ENCODE measurements at regions not wholly inside any gene's neighbourhood (a gene's known extent, or its start where the extent isn't known, plus 50 kb on each side); places are given as distances from the start of the nearest gene placed in this dataset.

GRCh38 chr9:81174023-81174422 is 515.3 kb downstream of the TLE1 start:
- no peaks in the 10 kb centered on the region for H3K9me3 ChIP-seq (ENCODE audit: control insufficient read depth, low read depth, low read length)
- no peaks in the 10 kb centered on the region for H3K9me1 ChIP-seq (ENCODE audit: control insufficient read depth, extremely low read depth, insufficient read depth, low read length)
- no peaks in the 10 kb centered on the region for H3K79me2 ChIP-seq (ENCODE audit: control insufficient read depth, insufficient read depth, low read length)
- H3K4me2 ChIP-seq (ENCODE audit: control insufficient read depth, extremely low read depth, insufficient read depth, low read depth, low read length), result no peak overlapping the region
- H4K20me1 ChIP-seq (ENCODE audit: control insufficient read depth, extremely low read depth, insufficient read depth, low read length), result no peaks in the 10 kb centered on the region
- no peaks in the 10 kb centered on the region for H3K36me3 ChIP-seq (ENCODE audit: control insufficient read depth in 2 of 2, extremely low read depth in 1 of 2, insufficient read depth in 2 of 2, low read length in 2 of 2)
- no peak overlapping the region for H3K4me3 ChIP-seq (ENCODE audit: control insufficient read depth in 2 of 3, extremely low read depth in 1 of 3, insufficient read depth in 2 of 3, low read depth in 1 of 3, low read length in 3 of 3)
- H3K9ac ChIP-seq (ENCODE audit: control insufficient read depth, extremely low read depth, insufficient read depth, low read length), result no peak overlapping the region
- H3K4me1 ChIP-seq (ENCODE audit: control insufficient read depth, extremely low read depth, insufficient read depth, low read length), result no peaks in the 10 kb centered on the region
- FAIRE-seq (no peak), DNase-seq (ENCODE audit: low read depth, low spot score) (no peak)
- TF ChIP-seq CTCF (optimal IDR thresholded peaks at IDR 0.05 in 1 of 3, IDR thresholded peaks at IDR 0.05 in 1 of 3, conservative IDR thresholded peaks at IDR 0.05 in 1 of 3; ENCODE audit: extremely low read depth in 1 of 3, insufficient read depth in 2 of 3, low read length in 3 of 3), result peak in 2 of 3 experiments; percentile 4 to 24
- no peak for TF ChIP-seq EZH2 (IDR thresholded peaks at IDR 0.05; ENCODE audit: low read length)
- dilution Hi-C loops (cut with MboI; ENCODE audit: extremely low pct_ligation_motif_present, low sequenced_read_pairs), result no loop called here
- H3K27ac ChIP-seq (ENCODE audit: control insufficient read depth, insufficient read depth, low read length), result no peak overlapping the region
- no peaks in the 10 kb centered on the region for H3K27me3 ChIP-seq (ENCODE audit: control insufficient read depth, extremely low read depth, insufficient read depth, low read length)
- no peak overlapping the region for H2AFZ ChIP-seq (ENCODE audit: control insufficient read depth, low read length)

- FAIRE-seq, result no peak
These were observed 517.7 kb downstream of the TLE1 start for GRCh38 chr9:81171689-81172088.

GRCh38 chr9:81162361-81162760 is 527.0 kb downstream of the TLE1 start:
- Histone ChIP-seq H3K9me1 (ENCODE audit: control insufficient read depth, extremely low read depth, insufficient read depth, low read length) (no peaks in the 10 kb centered on the region), H3K36me3 (ENCODE audit: control insufficient read depth in 2 of 2, extremely low read depth in 1 of 2, insufficient read depth in 2 of 2, low read length in 2 of 2) (no peaks in the 10 kb centered on the region), H3K4me2 (ENCODE audit: control insufficient read depth, extremely low read depth, insufficient read depth, low read depth, low read length) (no peak overlapping the region), H3K79me2 (ENCODE audit: control insufficient read depth, insufficient read depth, low read length) (no peaks in the 10 kb centered on the region), H3K27ac (ENCODE audit: control insufficient read depth, insufficient read depth, low read length) (no peak overlapping the region), H3K27me3 (ENCODE audit: control insufficient read depth, extremely low read depth, insufficient read depth, low read length) (no peaks in the 10 kb centered on the region), H3K4me3 (ENCODE audit: control insufficient read depth in 2 of 3, extremely low read depth in 1 of 3, insufficient read depth in 2 of 3, low read depth in 1 of 3, low read length in 3 of 3) (no peak overlapping the region), H2AFZ (ENCODE audit: control insufficient read depth, low read length) (no peak overlapping the region), H3K4me1 (ENCODE audit: control insufficient read depth, extremely low read depth, insufficient read depth, low read length) (no peaks in the 10 kb centered on the region), H3K9me3 (ENCODE audit: control insufficient read depth, low read depth, low read length) (no peaks in the 10 kb centered on the region), H3K9ac (ENCODE audit: control insufficient read depth, extremely low read depth, insufficient read depth, low read length) (no peak overlapping the region), H4K20me1 (ENCODE audit: control insufficient read depth, extremely low read depth, insufficient read depth, low read length) (no peaks in the 10 kb centered on the region)
- dilution Hi-C loops (cut with MboI; ENCODE audit: extremely low pct_ligation_motif_present, low sequenced_read_pairs), result no loop called here
- no peak for FAIRE-seq
- TF ChIP-seq CTCF (optimal IDR thresholded peaks at IDR 0.05 in 1 of 3, IDR thresholded peaks at IDR 0.05 in 1 of 3, conservative IDR thresholded peaks at IDR 0.05 in 1 of 3; ENCODE audit: extremely low read depth in 1 of 3, insufficient read depth in 2 of 3, low read length in 3 of 3) (no peak), EZH2 (IDR thresholded peaks at IDR 0.05; ENCODE audit: low read length) (no peak)
- DNase-seq (ENCODE audit: low read depth, low spot score), result no peak

More at GRCh38 chr9:81171689-81172088, 517.7 kb downstream of the TLE1 start:
- H3K36me3 ChIP-seq (ENCODE audit: control insufficient read depth in 2 of 2, extremely low read depth in 1 of 2, insufficient read depth in 2 of 2, low read length in 2 of 2), result no peaks in the 10 kb centered on the region
- no peaks in the 10 kb centered on the region for H3K9me1 ChIP-seq (ENCODE audit: control insufficient read depth, extremely low read depth, insufficient read depth, low read length)
- H3K79me2 ChIP-seq (ENCODE audit: control insufficient read depth, insufficient read depth, low read length), result no peaks in the 10 kb centered on the region
- H3K27ac ChIP-seq (ENCODE audit: control insufficient read depth, insufficient read depth, low read length), result no peak overlapping the region
- H4K20me1 ChIP-seq (ENCODE audit: control insufficient read depth, extremely low read depth, insufficient read depth, low read length), result no peaks in the 10 kb centered on the region
- H3K27me3 ChIP-seq (ENCODE audit: control insufficient read depth, extremely low read depth, insufficient read depth, low read length), result no peaks in the 10 kb centered on the region
- H3K4me2 ChIP-seq (ENCODE audit: control insufficient read depth, extremely low read depth, insufficient read depth, low read depth, low read length), result no peak overlapping the region
- no peaks in the 10 kb centered on the region for H3K9me3 ChIP-seq (ENCODE audit: control insufficient read depth, low read depth, low read length)
- H3K4me3 ChIP-seq (ENCODE audit: control insufficient read depth in 2 of 3, extremely low read depth in 1 of 3, insufficient read depth in 2 of 3, low read depth in 1 of 3, low read length in 3 of 3), result no peak overlapping the region
- TF ChIP-seq EZH2 (IDR thresholded peaks at IDR 0.05; ENCODE audit: low read length), result no peak
- no peak overlapping the region for H2AFZ ChIP-seq (ENCODE audit: control insufficient read depth, low read length)
- DNase-seq (ENCODE audit: low read depth, low spot score), result no peak
- H3K4me1 ChIP-seq (ENCODE audit: control insufficient read depth, extremely low read depth, insufficient read depth, low read length), result no peaks in the 10 kb centered on the region
- no peak overlapping the region for H3K9ac ChIP-seq (ENCODE audit: control insufficient read depth, extremely low read depth, insufficient read depth, low read length)
- dilution Hi-C loops (cut with MboI; ENCODE audit: extremely low pct_ligation_motif_present, low sequenced_read_pairs), result no loop called here
